ENCODE measurements at regions not wholly inside any gene's neighbourhood (a gene's known extent, or its start where the extent isn't known, plus 50 kb on each side); places are given as distances from the start of the nearest gene placed in this dataset.
A peak's percentile ranks its signal among the peaks of the same experiment; 100 is the strongest.

DNA sequence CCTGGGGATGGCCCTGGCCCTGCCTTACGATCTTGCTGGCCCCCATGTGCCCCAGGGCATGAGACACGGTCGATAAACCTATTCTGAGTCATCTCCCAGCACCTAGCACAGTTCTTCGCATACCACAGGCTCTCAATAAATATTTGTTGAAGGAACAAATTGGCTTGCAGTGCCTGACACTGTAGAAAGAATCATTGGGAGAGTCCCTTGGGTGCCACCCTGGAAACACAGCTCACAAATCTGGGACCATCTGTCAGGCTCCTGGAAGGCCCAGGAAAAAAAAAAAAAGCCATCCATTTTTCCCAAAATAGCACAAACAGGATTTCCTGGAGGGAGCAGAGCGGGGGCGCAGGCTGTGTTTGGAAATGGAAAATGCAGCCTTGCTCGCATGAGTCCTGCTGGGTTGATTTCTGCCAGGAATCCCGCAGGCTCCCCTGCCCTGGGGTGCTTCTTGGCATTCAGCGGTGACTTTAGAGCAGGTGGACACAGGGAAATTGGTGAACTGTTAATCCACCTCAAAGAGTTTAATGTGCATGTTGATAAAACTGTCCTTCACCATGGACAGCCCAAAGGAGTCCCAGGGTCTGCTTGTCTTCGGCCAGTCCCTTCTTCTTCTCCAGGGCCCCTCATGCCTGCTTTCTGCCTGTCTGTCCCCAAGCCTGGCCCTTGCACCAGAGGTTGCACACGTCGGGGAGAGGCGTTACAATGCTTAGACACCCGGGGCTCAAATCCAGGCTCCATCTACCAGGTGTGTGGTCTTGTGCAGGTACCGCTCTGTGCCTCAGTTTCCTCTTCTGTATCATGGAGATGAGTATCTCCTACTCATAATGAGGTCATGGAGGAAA is 106.1 kb upstream of the RFLNA start (continued):
- TF ChIP-seq E2F5 (CRISPR knock-in tag; conservative IDR thresholded peaks at IDR 0.05) (no peak), ZNF709 (CRISPR knock-in tag; IDR thresholded peaks at IDR 0.05) (no peak), ATRX (CRISPR knock-in tag; IDR thresholded peaks at IDR 0.05; ENCODE audit: borderline replicate concordance) (no peak), XRCC5 (optimal IDR thresholded peaks at IDR 0.05; ENCODE audit: low read length) (no peak), PHF5A (CRISPR knock-in tag; IDR thresholded peaks at IDR 0.05; ENCODE audit: low read depth, unreplicated experiment) (no peak), ZNF33A (CRISPR knock-in tag; IDR thresholded peaks at IDR 0.05; ENCODE audit: borderline replicate concordance) (no peak), ZNF614 (CRISPR knock-in tag; IDR thresholded peaks at IDR 0.05; ENCODE audit: borderline replicate concordance) (no peak), TBX3 (IDR thresholded peaks at IDR 0.05; ENCODE audit: borderline replicate concordance) (peak; percentile 72; the same call in 1 of the 2 replicates), GTF2F1 (IDR thresholded peaks at IDR 0.05; ENCODE audit: low read length) (no peak), ZNF274 (CRISPR knock-in tag; IDR thresholded peaks at IDR 0.05) (no peak), ZNF883 (CRISPR knock-in tag; IDR thresholded peaks at IDR 0.05; ENCODE audit: not compliant biosample characterization) (no peak), HDAC6 (IDR thresholded peaks at IDR 0.05; ENCODE audit: low read depth, low read length) (no peak), FOXO1 (CRISPR knock-in tag; IDR thresholded peaks at IDR 0.05) (no peak), NR1H2 (CRISPR knock-in tag; IDR thresholded peaks at IDR 0.05; ENCODE audit: borderline replicate concordance, low read depth) (no peak), ZFP36L1 (CRISPR knock-in tag; IDR thresholded peaks at IDR 0.05) (no peak), ZNF615 (CRISPR knock-in tag; IDR thresholded peaks at IDR 0.05; ENCODE audit: borderline replicate concordance) (no peak), HCFC1 (IDR thresholded peaks at IDR 0.05; ENCODE audit: low read depth, low read length) (no peak)
- TF ChIP-seq, protein P1, sequence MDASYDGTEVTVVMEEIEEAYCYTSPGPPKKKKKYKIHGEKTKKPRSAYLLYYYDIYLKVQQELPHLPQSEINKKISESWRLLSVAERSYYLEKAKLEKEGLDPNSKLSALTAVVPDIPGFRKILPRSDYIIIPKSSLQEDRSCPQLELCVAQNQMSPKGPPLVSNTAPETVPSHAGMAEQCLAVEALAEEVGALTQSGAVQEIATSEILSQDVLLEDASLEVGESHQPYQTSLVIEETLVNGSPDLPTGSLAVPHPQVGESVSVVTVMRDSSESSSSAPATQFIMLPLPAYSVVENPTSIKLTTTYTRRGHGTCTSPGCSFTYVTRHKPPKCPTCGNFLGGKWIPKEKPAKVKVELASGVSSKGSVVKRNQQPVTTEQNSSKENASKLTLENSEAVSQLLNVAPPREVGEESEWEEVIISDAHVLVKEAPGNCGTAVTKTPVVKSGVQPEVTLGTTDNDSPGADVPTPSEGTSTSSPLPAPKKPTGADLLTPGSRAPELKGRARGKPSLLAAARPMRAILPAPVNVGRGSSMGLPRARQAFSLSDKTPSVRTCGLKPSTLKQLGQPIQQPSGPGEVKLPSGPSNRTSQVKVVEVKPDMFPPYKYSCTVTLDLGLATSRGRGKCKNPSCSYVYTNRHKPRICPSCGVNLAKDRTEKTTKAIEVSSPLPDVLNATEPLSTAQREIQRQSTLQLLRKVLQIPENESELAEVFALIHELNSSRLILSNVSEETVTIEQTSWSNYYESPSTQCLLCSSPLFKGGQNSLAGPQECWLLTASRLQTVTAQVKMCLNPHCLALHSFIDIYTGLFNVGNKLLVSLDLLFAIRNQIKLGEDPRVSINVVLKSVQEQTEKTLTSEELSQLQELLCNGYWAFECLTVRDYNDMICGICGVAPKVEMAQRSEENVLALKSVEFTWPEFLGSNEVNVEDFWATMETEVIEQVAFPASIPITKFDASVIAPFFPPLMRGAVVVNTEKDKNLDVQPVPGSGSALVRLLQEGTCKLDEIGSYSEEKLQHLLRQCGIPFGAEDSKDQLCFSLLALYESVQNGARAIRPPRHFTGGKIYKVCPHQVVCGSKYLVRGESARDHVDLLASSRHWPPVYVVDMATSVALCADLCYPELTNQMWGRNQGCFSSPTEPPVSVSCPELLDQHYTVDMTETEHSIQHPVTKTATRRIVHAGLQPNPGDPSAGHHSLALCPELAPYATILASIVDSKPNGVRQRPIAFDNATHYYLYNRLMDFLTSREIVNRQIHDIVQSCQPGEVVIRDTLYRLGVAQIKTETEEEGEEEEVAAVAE (CRISPR knock-in tag; IDR thresholded peaks at IDR 0.05; ENCODE audit: borderline replicate concordance), result no peak
- TF ChIP-seq, protein P2, sequence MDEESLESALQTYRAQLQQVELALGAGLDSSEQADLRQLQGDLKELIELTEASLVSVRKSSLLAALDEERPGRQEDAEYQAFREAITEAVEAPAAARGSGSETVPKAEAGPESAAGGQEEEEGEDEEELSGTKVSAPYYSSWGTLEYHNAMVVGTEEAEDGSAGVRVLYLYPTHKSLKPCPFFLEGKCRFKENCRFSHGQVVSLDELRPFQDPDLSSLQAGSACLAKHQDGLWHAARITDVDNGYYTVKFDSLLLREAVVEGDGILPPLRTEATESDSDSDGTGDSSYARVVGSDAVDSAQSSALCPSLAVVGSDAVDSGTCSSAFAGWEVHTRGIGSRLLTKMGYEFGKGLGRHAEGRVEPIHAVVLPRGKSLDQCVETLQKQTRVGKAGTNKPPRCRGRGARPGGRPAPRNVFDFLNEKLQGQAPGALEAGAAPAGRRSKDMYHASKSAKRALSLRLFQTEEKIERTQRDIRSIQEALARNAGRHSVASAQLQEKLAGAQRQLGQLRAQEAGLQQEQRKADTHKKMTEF (CRISPR knock-in tag; IDR thresholded peaks at IDR 0.05), result no peak
- TF ChIP-seq, protein P3, sequence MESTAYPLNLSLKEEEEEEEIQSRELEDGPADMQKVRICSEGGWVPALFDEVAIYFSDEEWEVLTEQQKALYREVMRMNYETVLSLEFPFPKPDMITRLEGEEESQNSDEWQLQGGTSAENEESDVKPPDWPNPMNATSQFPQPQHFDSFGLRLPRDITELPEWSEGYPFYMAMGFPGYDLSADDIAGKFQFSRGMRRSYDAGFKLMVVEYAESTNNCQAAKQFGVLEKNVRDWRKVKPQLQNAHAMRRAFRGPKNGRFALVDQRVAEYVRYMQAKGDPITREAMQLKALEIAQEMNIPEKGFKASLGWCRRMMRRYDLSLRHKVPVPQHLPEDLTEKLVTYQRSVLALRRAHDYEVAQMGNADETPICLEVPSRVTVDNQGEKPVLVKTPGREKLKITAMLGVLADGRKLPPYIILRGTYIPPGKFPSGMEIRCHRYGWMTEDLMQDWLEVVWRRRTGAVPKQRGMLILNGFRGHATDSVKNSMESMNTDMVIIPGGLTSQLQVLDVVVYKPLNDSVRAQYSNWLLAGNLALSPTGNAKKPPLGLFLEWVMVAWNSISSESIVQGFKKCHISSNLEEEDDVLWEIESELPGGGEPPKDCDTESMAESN (CRISPR knock-in tag; conservative IDR thresholded peaks at IDR 0.05), result no peak
